Naive thymus-derived CD4-positive, alpha-beta T cell (primary cell): ENCODE measurements at regions not wholly inside any gene's neighbourhood (a gene's known extent, or its start where the extent isn't known, plus 50 kb on each side); places are given as distances from the start of the nearest gene placed in this dataset.

Experiments used
- ATAC-seq: fragments of 150-1000 bp; cut with Tn5 transposase; 2 replicates; pipeline ENCODE4 v1.10.0; 2021; ENCODE audit warnings: mild to moderate bottlenecking, moderate library complexity
- CTCF ChIA-PET: fragments of 350-600 bp; sonication (Branson Sonifier 250); formaldehyde crosslinking; loops from one replicate; lab custom pipeline; 2021; ENCODE audit warnings: antibody characterized with exemption; lab: Charles Lee
- POLR2A ChIA-PET: fragments of 350-600 bp; sonication (Branson Sonifier 250); formaldehyde crosslinking; loops from one replicate; lab custom pipeline; 2021; ENCODE audit warnings: antibody characterized with exemption, inconsistent platforms; lab: Charles Lee
- DNase-seq, 9 donors: peaks; one replicate each; pipeline versions ENCODE4 v3.0.0 to v3.0.0-alpha.2; 2020 to 2022; ENCODE audit warnings: mixed read lengths in 1 of 9
- H3K27ac ChIP-seq: one replicate; pipeline ENCODE4 v1.7.0; 2013; ENCODE audit warnings: mild to moderate bottlenecking, low read depth, low read length, moderate library complexity
- H3K27me3 ChIP-seq, 2 donors: one replicate each; pipeline ENCODE4 v1.7.0; 2013; ENCODE audit warnings: low read length in 2 of 2, mild to moderate bottlenecking in 2 of 2, moderate library complexity in 2 of 2; ENCODE audit not compliant: control insufficient read depth in 2 of 2, insufficient read depth in 2 of 2
- H3K36me3 ChIP-seq, 3 experiments: 1 replicate in 2 of 3; 2 replicates in 1 of 3; pipeline ENCODE4 v1.7.0; 2013; ENCODE audit warnings: low read length in 3 of 3, mild to moderate bottlenecking in 3 of 3, moderate library complexity in 1 of 3; ENCODE audit not compliant: insufficient read depth in 3 of 3, control insufficient read depth in 2 of 3
- H3K4me1 ChIP-seq, 2 donors: one replicate each; pipeline ENCODE4 v1.7.0; 2013; ENCODE audit warnings: low read length in 2 of 2, mild to moderate bottlenecking in 2 of 2, moderate library complexity in 1 of 2; ENCODE audit not compliant: control insufficient read depth in 2 of 2, insufficient read depth in 2 of 2
- H3K4me3 ChIP-seq: 2 replicates; pipeline ENCODE4 v1.7.0; 2013; ENCODE audit warnings: mild to moderate bottlenecking, low read length
- H3K9me3 ChIP-seq, 3 experiments: 1 replicate in 2 of 3; 2 replicates in 1 of 3; pipeline ENCODE4 v1.7.0; 2013; ENCODE audit warnings: low read length in 3 of 3; ENCODE audit not compliant: control insufficient read depth in 2 of 3
- H3K27ac Mint-ChIP-seq, 9 donors: one replicate each; pipeline ENCODE4 v1.8.0; 2020 to 2022; ENCODE audit warnings: mixed read lengths in 9 of 9, mild to moderate bottlenecking in 8 of 9, moderate library complexity in 5 of 9, inconsistent platforms in 2 of 9
- H3K27me3 Mint-ChIP-seq, 5 donors: one replicate each; pipeline ENCODE4 v1.8.0; 2021 to 2022; ENCODE audit warnings: mixed read lengths in 5 of 5, mild to moderate bottlenecking in 1 of 5
- H3K36me3 Mint-ChIP-seq, 5 donors: one replicate each; pipeline ENCODE4 v1.8.0; 2020 to 2022; ENCODE audit warnings: mixed read lengths in 5 of 5, mild to moderate bottlenecking in 3 of 5, inconsistent platforms in 1 of 5
- H3K4me1 Mint-ChIP-seq, 7 donors: one replicate each; pipeline ENCODE4 v1.8.0; 2020 to 2022; ENCODE audit warnings: mixed read lengths in 7 of 7, mild to moderate bottlenecking in 3 of 7, inconsistent platforms in 1 of 7
- H3K4me3 Mint-ChIP-seq, 10 donors: one replicate each; pipeline ENCODE4 v1.8.0; 2020 to 2022; ENCODE audit warnings: mild to moderate bottlenecking in 10 of 10, mixed read lengths in 10 of 10, moderate library complexity in 6 of 10, inconsistent platforms in 2 of 10
- H3K9me3 Mint-ChIP-seq, 11 donors: one replicate each; pipeline ENCODE4 v1.8.0; 2020 to 2022; ENCODE audit warnings: mixed read lengths in 11 of 11, mild to moderate bottlenecking in 4 of 11, inconsistent platforms in 1 of 11, moderate library complexity in 1 of 11
- intact Hi-C, 2 donors: fragments of 100-400 bp; cut with micrococcal nuclease; formaldehyde crosslinking; loops; one replicate each; pipeline ENCODE4 v1.15.1; 2023

DNA sequence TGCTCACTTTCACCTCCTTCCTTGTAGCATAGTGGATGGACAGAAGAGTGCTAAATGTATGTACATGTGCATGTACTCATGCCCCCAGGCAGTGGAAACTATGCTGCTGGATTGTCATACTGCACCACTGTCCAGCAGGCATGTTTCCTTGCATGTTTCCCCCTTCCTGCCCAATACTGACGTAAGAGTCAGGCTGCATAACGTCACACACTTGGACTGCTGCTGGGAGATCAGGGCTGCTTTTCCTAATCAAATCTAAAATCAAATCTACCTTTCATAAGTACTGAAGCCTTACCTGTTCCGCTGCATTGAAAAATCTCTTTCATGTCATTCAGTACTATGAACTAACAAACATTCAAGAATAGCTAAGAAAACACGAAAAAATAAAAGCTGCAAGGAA lies 67.9 kb upstream of the ROBO1 start:
- H3K27me3 Mint-ChIP-seq: no peaks in the 10 kb centered on the region
- intact Hi-C loops: no loop called here
- CTCF ChIA-PET: no interaction called here
- no peaks in the 10 kb centered on the region for H3K4me1 ChIP-seq
- peaks cover 5 to 45% (median 18%) of the 10 kb centered on the region in 11 donors for H3K9me3 Mint-ChIP-seq
- no peak overlapping the region for H3K27ac Mint-ChIP-seq
- POLR2A ChIA-PET: no interaction called here
- no peak overlapping the region for H3K4me3 ChIP-seq
- H3K36me3 Mint-ChIP-seq: no peaks in the 10 kb centered on the region
- no peaks in the 10 kb centered on the region for H3K27me3 ChIP-seq
- no peaks in the 10 kb centered on the region for H3K4me1 Mint-ChIP-seq
- no peaks in the 10 kb centered on the region for H3K36me3 ChIP-seq
- DNase-seq: no peak
- no peak overlapping the region for H3K4me3 Mint-ChIP-seq
- no peak overlapping the region for H3K27ac ChIP-seq
- H3K9me3 ChIP-seq: no peaks in the 10 kb centered on the region
- no peak for ATAC-seq

DNA sequence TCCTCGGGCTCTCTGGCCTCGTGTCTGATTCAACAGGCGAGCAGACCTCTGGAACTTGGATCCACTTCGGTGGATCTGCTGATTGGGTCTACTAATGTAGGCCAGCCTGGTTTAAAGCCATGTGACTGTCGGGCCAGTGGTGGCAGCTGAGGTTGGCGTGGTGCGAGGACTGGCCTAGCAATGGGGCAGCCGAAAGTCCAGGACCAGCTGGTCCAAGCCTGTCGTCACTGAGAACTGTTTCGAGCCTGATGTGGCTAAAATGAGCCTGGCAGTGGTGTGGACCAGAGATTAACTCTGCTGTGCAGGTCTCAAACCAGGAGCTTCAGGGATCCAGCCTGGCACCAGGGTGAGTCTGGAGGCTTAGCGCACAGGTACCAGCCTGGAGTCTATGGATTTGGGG lies 56.4 kb upstream of the ROBO1 start:
- no peak overlapping the region for H3K27ac ChIP-seq

DNA sequence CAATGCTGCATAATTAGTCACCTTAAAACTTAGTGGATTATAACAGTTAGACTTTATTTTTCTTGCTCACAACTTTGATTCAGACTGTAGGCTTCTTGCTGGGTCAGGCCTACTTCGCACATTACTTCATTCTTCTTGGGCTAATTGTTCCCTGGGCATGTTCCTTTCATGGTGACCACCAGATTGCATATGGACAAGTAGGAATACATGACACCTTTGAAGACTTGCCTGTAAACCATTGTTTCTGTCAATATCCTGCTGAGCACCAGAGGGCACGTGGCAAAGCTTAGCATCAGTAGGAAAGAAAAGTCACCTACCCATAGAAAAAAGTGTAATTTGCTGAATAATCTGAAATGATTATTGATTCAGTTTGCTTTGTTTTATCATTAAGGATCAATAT lies 54.3 kb upstream of the ROBO1 start:
- H3K27ac Mint-ChIP-seq: no peak overlapping the region
- no peaks in the 10 kb centered on the region for H3K4me1 Mint-ChIP-seq
- H3K36me3 Mint-ChIP-seq: no peaks in the 10 kb centered on the region
- H3K4me3 ChIP-seq: no peak overlapping the region
- DNase-seq (no peak), ATAC-seq (no peak)
- no peaks in the 10 kb centered on the region for H3K4me1 ChIP-seq
- peaks cover 0 to 25% (median 7%) of the 10 kb centered on the region in 11 donors for H3K9me3 Mint-ChIP-seq
- no peak overlapping the region for H3K4me3 Mint-ChIP-seq
- H3K9me3 ChIP-seq: peaks cover 0 to 2% (median 0%) of the 10 kb centered on the region in 3 experiments
- H3K27me3 Mint-ChIP-seq: no peaks in the 10 kb centered on the region
- no peaks in the 10 kb centered on the region for H3K27me3 ChIP-seq
- ChIA-PET CTCF (no interaction called here), POLR2A (no interaction called here)
- intact Hi-C loops: no loop called here
- H3K27ac ChIP-seq: no peak overlapping the region
- no peaks in the 10 kb centered on the region for H3K36me3 ChIP-seq

More for the DNA sequence above, 56.4 kb upstream of the ROBO1 start:
- DNase-seq (no peak), ATAC-seq (no peak)
- Histone ChIP-seq H3K36me3 (no peaks in the 10 kb centered on the region), H3K4me3 (no peak overlapping the region), H3K27me3 (no peaks in the 10 kb centered on the region), H3K9me3 (peaks cover 0 to 7% (median 0%) of the 10 kb centered on the region in 3 experiments), H3K4me1 (no peaks in the 10 kb centered on the region)
- CTCF ChIA-PET: no interaction called here
- POLR2A ChIA-PET: no interaction called here
- H3K4me3 Mint-ChIP-seq: no peak overlapping the region
- H3K36me3 Mint-ChIP-seq: no peaks in the 10 kb centered on the region
- no peaks in the 10 kb centered on the region for H3K27me3 Mint-ChIP-seq
- peaks cover under 1 to 20% (median 7%) of the 10 kb centered on the region in 11 donors for H3K9me3 Mint-ChIP-seq
- no peaks in the 10 kb centered on the region for H3K4me1 Mint-ChIP-seq
- intact Hi-C loops: no loop called here
- H3K27ac Mint-ChIP-seq: no peak overlapping the region

DNA sequence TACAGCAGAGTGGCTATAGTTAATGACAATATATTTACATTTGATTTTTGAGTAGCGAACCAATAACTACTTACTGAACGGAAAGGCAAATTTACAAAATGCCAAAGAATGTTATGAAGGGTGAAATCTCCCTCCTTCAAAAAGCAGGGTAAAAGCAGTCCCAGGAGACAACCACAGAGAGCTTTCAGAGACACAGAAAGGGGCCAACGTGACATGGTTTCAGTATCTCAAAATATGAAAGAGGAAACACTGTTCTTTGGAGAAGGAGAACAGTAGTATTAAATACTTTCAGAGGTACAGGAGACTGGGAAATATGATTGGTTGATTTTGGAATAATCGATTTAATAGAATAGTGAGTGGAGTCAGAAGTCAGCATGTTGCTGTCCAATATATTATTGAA lies 52.3 kb upstream of the ROBO1 start:
- Mint-ChIP-seq H3K4me1 (no peaks in the 10 kb centered on the region), H3K36me3 (peaks cover 0 to 5% (median 0%) of the 10 kb centered on the region in 5 donors), H3K9me3 (peaks cover 4 to 42% (median 16%) of the 10 kb centered on the region in 11 donors), H3K27ac (no peak overlapping the region), H3K4me3 (no peak overlapping the region), H3K27me3 (no peaks in the 10 kb centered on the region)
- Histone ChIP-seq H3K9me3 (peaks cover 0 to 13% (median 9%) of the 10 kb centered on the region in 3 experiments), H3K27me3 (no peaks in the 10 kb centered on the region), H3K4me1 (no peaks in the 10 kb centered on the region), H3K36me3 (no peaks in the 10 kb centered on the region), H3K27ac (no peak overlapping the region), H3K4me3 (no peak overlapping the region)
- ChIA-PET POLR2A (no interaction called here), CTCF (no interaction called here)
- DNase-seq (no peak), ATAC-seq (no peak)
- intact Hi-C loops: no loop called here

DNA sequence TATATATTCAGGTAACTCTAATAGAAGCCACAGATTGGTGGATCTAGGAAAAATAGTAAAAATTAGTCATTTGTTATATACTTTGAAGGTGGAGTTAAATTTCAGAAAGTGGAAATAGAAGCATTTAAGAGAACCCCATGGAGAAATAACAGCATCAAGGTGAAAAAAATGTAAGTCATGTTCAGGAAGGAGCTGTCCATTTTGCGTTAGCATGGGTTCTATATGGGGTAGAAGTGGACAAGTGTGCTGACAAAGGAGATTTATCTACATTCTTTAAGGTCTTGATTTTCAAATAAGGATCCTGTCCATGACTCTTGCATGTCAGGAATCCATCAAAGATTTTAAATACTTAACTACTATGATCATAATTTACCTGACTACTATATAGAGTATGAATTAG lies 50.2 kb upstream of the ROBO1 start:
- no peak overlapping the region for H3K27ac ChIP-seq
- ChIA-PET CTCF (no interaction called here), POLR2A (no interaction called here)
- H3K9me3 ChIP-seq: peaks cover 0 to 13% (median 9%) of the 10 kb centered on the region in 3 experiments
- Mint-ChIP-seq H3K27me3 (no peaks in the 10 kb centered on the region), H3K4me1 (no peaks in the 10 kb centered on the region), H3K4me3 (no peak overlapping the region), H3K36me3 (peaks cover 0 to 5% (median 0%) of the 10 kb centered on the region in 5 donors), H3K9me3 (peaks cover 4 to 49% (median 25%) of the 10 kb centered on the region in 11 donors), H3K27ac (no peak overlapping the region)
- ATAC-seq (no peak), DNase-seq (no peak)
- no peaks in the 10 kb centered on the region for H3K27me3 ChIP-seq
- intact Hi-C loops: no loop called here
- no peaks in the 10 kb centered on the region for H3K4me1 ChIP-seq
- H3K4me3 ChIP-seq: no peak overlapping the region
- no peaks in the 10 kb centered on the region for H3K36me3 ChIP-seq
